HUES48 (cell line): ENCODE measurements at regions not wholly inside any gene's neighbourhood (a gene's known extent, or its start where the extent isn't known, plus 50 kb on each side); places are given as distances from the start of the nearest gene placed in this dataset.

Experiments used
- H3K27ac ChIP-seq: one replicate; pipeline ENCODE4 v1.7.0; 2013; ENCODE audit warnings: low read depth, low read length, inconsistent platforms
- H3K27me3 ChIP-seq: 2 replicates; pipeline ENCODE4 v1.6.1; 2013; ENCODE audit warnings: mild to moderate bottlenecking, low read length; ENCODE audit not compliant: control insufficient read depth, insufficient read depth
- H3K36me3 ChIP-seq: 2 replicates; pipeline ENCODE4 v1.6.1; 2013; ENCODE audit warnings: low read length; ENCODE audit not compliant: control insufficient read depth, insufficient read depth
- H3K4me1 ChIP-seq: 2 replicates; pipeline ENCODE4 v1.6.1; 2013; ENCODE audit warnings: mild to moderate bottlenecking, low read length; ENCODE audit not compliant: control insufficient read depth, insufficient read depth
- H3K4me3 ChIP-seq: 2 replicates; pipeline ENCODE4 v1.5.1; 2013; ENCODE audit warnings: mild to moderate bottlenecking, low read depth, low read length
- H3K9ac ChIP-seq: 2 replicates; pipeline ENCODE4 v1.6.1; 2013; ENCODE audit warnings: mild to moderate bottlenecking, low read depth, low read length, moderate library complexity
- H3K9me3 ChIP-seq: 2 replicates; pipeline ENCODE4 v1.6.1; 2013; ENCODE audit warnings: low read length; ENCODE audit not compliant: control insufficient read depth, insufficient read depth

GRCh38 chr10:31700181-31700611, 228.4 kb downstream of the ARHGAP12 start:
- Histone ChIP-seq H3K36me3 (no peaks in the 10 kb centered on the region), H3K27me3 (no peaks in the 10 kb centered on the region), H3K4me1 (peaks cover 7% of the 10 kb centered on the region), H3K9ac (no peak overlapping the region), H3K9me3 (peaks cover 29% of the 10 kb centered on the region), H3K4me3 (no peak overlapping the region), H3K27ac (no peak overlapping the region)

GRCh38 chr10:31698181-31698830, 230.3 kb downstream of the ARHGAP12 start:
- no peaks in the 10 kb centered on the region for H3K27me3 ChIP-seq
- peaks cover 16% of the 10 kb centered on the region for H3K9me3 ChIP-seq
- H3K27ac ChIP-seq: no peak overlapping the region
- H3K4me1 ChIP-seq: peaks cover 26% of the 10 kb centered on the region
- no peaks in the 10 kb centered on the region for H3K36me3 ChIP-seq
- no peak overlapping the region for H3K9ac ChIP-seq
- no peak overlapping the region for H3K4me3 ChIP-seq

GRCh38 chr10:31697271-31698180, 231.1 kb downstream of the ARHGAP12 start:
- Histone ChIP-seq H3K4me3 (no peak overlapping the region), H3K9me3 (peaks cover 8% of the 10 kb centered on the region), H3K4me1 (peaks cover 26% of the 10 kb centered on the region), H3K27me3 (no peaks in the 10 kb centered on the region), H3K27ac (no peak overlapping the region), H3K9ac (no peak overlapping the region), H3K36me3 (no peaks in the 10 kb centered on the region)

- Histone ChIP-seq H3K4me1 (peaks cover 26% of the 10 kb centered on the region), H3K9me3 (no peaks in the 10 kb centered on the region; the same call in 1 of the 2 replicates), H3K27ac (peak overlapping the region; percentile 8), H3K36me3 (no peaks in the 10 kb centered on the region), H3K9ac (no peak overlapping the region), H3K27me3 (no peaks in the 10 kb centered on the region), H3K4me3 (no peak overlapping the region)
These were observed 233.4 kb downstream of the ARHGAP12 start for GRCh38 chr10:31694929-31695837.

- H3K4me1 ChIP-seq: peaks cover 26% of the 10 kb centered on the region
- peak overlapping the region; percentile 8 for H3K27ac ChIP-seq
These were observed 234.4 kb downstream of the ARHGAP12 start for GRCh38 chr10:31694126-31694685.

GRCh38 chr10:31693491-31693890, 235.1 kb downstream of the ARHGAP12 start:
- no peaks in the 10 kb centered on the region for H3K36me3 ChIP-seq

More at GRCh38 chr10:31694126-31694685, 234.4 kb downstream of the ARHGAP12 start:
- H3K27me3 ChIP-seq: no peaks in the 10 kb centered on the region
- peaks cover 7% of the 10 kb centered on the region for H3K9me3 ChIP-seq
- no peak overlapping the region for H3K9ac ChIP-seq
- H3K4me3 ChIP-seq: no peak overlapping the region
- H3K36me3 ChIP-seq: no peaks in the 10 kb centered on the region

GRCh38 chr10:31689233-31689632, 239.4 kb downstream of the ARHGAP12 start:
- peaks cover 9% of the 10 kb centered on the region; the same call in 1 of the 2 replicates for H3K4me1 ChIP-seq
- H3K27me3 ChIP-seq: no peaks in the 10 kb centered on the region
- peaks cover 28% of the 10 kb centered on the region for H3K9me3 ChIP-seq
- no peak overlapping the region for H3K4me3 ChIP-seq
- H3K36me3 ChIP-seq: no peaks in the 10 kb centered on the region
- H3K27ac ChIP-seq: no peak overlapping the region
- no peak overlapping the region for H3K9ac ChIP-seq

More at GRCh38 chr10:31693491-31693890, 235.1 kb downstream of the ARHGAP12 start:
- no peak overlapping the region for H3K4me3 ChIP-seq
- H3K27ac ChIP-seq: no peak overlapping the region
- peaks cover 11% of the 10 kb centered on the region for H3K9me3 ChIP-seq
- no peak overlapping the region for H3K9ac ChIP-seq
- no peaks in the 10 kb centered on the region for H3K27me3 ChIP-seq
- peaks cover 26% of the 10 kb centered on the region for H3K4me1 ChIP-seq

- Histone ChIP-seq H3K9ac (no peak overlapping the region), H3K9me3 (peaks cover 42% of the 10 kb centered on the region), H3K36me3 (no peaks in the 10 kb centered on the region), H3K27ac (no peak overlapping the region), H3K4me3 (no peak overlapping the region), H3K27me3 (no peaks in the 10 kb centered on the region), H3K4me1 (no peaks in the 10 kb centered on the region)
These were observed 240.8 kb downstream of the ARHGAP12 start for GRCh38 chr10:31687663-31688482.

- Histone ChIP-seq H3K4me1 (no peaks in the 10 kb centered on the region), H3K4me3 (no peak overlapping the region), H3K9me3 (peaks cover 54% of the 10 kb centered on the region), H3K27me3 (no peaks in the 10 kb centered on the region), H3K36me3 (no peaks in the 10 kb centered on the region), H3K27ac (no peak overlapping the region), H3K9ac (no peak overlapping the region)
These were observed 242.0 kb downstream of the ARHGAP12 start for GRCh38 chr10:31686599-31686998.

GRCh38 chr10:31683682-31684081, 244.9 kb downstream of the ARHGAP12 start:
- H3K36me3 ChIP-seq: no peaks in the 10 kb centered on the region
- no peaks in the 10 kb centered on the region for H3K27me3 ChIP-seq
- peaks cover 47% of the 10 kb centered on the region for H3K9me3 ChIP-seq
- H3K4me1 ChIP-seq: no peaks in the 10 kb centered on the region
- H3K27ac ChIP-seq: no peak overlapping the region
- no peak overlapping the region for H3K9ac ChIP-seq
- H3K4me3 ChIP-seq: no peak overlapping the region
